ENCODE measurements at regions not wholly inside any gene's neighbourhood (a gene's known extent, or its start where the extent isn't known, plus 50 kb on each side); places are given as distances from the start of the nearest gene placed in this dataset.

DNA sequence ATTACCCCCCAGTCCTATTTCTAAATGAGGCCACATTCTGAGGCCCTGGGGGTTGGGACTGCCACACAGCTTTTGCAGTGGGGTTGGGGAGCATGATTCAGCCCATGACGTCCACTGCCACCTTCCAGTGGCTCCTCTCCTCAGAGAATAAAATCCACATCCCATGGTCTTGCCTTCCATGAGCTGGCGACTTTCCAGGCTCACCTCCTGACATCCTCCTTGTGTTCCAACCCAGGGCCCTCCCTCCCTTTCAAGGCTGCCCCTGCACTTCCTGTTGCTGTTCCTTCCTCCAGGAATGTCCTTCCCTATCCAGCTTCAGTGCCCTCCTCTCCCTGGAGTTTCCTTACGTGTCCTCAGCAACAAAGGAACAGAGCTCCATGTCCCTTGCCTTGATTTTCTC, 187.3 kb upstream of the ID2 start:
- TF ChIP-seq, protein P1, sequence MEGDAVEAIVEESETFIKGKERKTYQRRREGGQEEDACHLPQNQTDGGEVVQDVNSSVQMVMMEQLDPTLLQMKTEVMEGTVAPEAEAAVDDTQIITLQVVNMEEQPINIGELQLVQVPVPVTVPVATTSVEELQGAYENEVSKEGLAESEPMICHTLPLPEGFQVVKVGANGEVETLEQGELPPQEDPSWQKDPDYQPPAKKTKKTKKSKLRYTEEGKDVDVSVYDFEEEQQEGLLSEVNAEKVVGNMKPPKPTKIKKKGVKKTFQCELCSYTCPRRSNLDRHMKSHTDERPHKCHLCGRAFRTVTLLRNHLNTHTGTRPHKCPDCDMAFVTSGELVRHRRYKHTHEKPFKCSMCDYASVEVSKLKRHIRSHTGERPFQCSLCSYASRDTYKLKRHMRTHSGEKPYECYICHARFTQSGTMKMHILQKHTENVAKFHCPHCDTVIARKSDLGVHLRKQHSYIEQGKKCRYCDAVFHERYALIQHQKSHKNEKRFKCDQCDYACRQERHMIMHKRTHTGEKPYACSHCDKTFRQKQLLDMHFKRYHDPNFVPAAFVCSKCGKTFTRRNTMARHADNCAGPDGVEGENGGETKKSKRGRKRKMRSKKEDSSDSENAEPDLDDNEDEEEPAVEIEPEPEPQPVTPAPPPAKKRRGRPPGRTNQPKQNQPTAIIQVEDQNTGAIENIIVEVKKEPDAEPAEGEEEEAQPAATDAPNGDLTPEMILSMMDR (conservative IDR thresholded peaks at IDR 0.05; ENCODE audit: low read length): no peak
- TF ChIP-seq EZH2phosphoT487 (IDR thresholded peaks at IDR 0.05; ENCODE audit: borderline replicate concordance): no peak

Measured in Loucy (cell line).